Eye (tissue), 1 donor: ENCODE measurements at regions not wholly inside any gene's neighbourhood (a gene's known extent, or its start where the extent isn't known, plus 50 kb on each side); places are given as distances from the start of the nearest gene placed in this dataset.
A peak's percentile ranks its signal among the peaks of the same experiment; 100 is the strongest.
"Not testable (repeated sequence)": the region's sequence is repeated elsewhere in the genome, so short reads cannot be mapped to it uniquely, and the experiment has no call there.

Experiments
- DNase-seq: peaks from one replicate; pipeline ENCODE4 v3.0.0-alpha.2; 2015

DNA sequence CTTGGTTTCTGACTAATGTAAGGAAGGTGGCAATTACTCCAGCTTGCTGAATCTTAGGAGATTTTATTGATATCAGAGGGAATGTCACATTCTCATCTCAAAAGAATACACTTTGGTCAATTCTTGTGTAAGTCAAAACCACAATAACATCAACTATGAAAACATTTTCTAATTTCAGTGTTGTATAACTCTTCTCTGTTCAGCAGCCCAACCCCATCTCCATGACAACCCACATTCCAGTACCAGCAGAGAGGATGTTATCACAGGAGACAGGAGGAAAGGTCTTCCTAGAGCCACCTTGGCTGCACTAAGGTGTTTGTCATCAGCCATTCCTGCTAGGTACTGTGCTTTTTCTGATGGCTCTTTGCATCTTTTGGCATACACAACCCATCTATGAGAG is 529.1 kb upstream of the BRINP1 start:
- DNase-seq = no peak

DNA sequence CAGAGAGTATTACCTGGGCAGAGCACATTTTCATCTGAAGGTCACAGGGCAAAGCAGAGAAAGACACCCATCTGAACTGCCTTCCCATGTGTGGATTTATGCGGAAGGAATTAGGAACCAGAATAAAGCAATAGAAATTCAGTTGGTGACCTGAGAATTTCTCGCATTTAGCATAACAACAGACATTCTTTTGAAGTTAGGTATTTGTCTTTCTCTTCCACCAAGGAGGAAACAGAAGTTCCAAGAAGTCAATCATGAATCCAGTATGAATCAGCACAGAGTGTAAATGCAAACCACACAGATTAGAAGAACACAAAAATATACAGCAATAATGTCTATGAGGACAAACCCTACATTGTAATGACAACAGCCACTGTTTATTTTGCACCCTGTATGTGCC is 515.2 kb upstream of the BRINP1 start:
- DNase-seq = no peak

- DNase-seq = no peak
Measured at GRCh38 chr9:119881898-119882297, 512.7 kb upstream of the BRINP1 start.

DNA sequence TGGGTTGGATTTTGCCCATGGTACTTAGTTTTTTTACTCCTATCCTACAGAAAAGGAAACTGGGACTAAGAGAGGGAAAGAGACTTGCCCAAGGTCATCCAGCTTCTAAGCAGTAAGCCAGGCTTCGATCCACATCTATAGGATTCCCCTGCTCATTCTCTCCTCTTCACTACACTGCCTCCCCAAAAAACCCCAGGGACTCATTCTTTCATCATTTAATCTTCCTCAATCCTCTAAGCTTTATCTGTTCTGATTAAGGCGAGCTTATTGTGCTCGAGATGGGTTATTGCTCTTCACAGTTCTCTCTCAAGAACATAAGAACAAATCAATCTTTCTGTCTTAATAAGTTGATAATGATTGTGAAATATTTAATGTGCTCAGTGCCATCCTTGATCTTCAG is 511.1 kb upstream of the BRINP1 start:
- DNase-seq = no peak

DNA sequence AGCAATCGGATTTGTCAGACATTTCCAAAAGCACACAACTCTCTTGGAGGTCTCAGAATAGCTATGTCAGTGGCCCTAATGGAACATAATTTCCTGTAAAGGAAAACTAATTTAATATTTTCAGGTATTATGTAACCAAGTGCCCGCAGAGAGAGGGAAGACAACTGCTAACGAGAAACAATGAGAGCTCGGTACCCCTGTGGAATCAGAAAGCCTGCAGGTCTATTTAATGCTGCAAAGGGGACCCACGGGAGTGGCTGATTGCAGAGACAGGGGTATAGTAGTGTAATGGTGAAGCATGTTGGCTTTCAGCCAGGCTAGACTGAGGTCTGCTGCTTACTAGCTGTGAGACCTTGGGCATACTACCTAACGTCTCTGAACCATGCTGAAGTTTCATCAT is 508.1 kb upstream of the BRINP1 start:
- DNase-seq = no peak

DNA sequence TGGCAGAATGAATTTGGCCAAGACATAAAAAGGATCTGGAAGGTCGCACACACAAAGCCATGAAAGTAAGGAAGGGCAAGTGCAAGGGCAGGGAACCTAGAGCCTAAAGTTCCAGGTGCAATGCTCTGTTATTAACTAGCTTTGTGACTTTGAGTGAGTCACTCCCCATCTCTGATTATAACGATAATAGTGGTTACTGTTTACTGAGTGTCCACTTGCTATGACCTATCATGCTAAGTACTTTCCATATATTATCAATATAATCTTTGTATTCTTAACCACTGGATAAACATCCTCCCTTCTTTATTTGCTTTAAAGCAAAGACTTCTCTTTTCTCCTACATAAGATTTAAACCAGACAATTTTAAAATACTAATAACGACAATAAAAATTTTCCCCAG is 504.6 kb upstream of the BRINP1 start:
- no peak for DNase-seq

- DNase-seq = not testable (repeated sequence)
Measured at GRCh38 chr9:119870251-119870650, 501.0 kb upstream of the BRINP1 start.

DNA sequence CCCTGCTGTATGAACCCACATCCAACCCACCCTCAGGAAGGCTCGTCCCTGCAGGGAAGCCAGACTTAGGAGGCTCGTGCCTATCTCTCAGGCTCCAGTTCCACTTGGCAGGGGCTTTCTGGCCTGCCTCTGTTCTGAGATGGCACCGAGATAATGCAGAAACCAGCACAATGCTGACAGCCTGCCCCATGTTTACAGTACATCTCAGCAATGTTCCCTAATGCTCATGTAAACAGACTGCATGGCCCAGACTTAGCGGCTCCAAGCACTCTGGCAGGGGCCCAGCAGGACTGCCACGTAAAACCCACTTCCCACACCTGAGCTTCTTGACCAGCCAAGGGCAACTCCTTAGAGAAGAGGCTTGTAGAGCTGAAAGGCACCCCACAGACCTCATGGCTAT is 499.5 kb upstream of the BRINP1 start:
- no peak for DNase-seq

DNA sequence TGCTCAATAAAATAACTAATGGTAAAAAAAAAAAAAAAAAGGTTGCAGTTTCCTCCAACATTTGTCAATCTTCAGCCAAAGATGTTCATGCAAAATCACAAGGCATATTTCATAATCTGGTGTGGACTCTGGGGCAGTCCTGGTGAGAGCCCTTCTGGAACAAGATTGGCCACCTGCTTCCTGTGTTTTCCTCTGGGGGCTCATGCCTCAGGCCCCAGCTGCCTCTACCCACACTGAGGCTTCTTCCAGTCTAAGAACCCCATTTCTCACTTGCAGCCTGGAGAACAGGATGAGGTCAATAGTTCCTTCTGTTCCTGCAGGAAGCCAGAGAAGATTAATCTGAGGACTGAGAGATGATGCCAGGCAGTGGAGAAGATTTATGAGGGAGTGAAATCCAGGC is 492.6 kb upstream of the BRINP1 start:
- no peak for DNase-seq

DNA sequence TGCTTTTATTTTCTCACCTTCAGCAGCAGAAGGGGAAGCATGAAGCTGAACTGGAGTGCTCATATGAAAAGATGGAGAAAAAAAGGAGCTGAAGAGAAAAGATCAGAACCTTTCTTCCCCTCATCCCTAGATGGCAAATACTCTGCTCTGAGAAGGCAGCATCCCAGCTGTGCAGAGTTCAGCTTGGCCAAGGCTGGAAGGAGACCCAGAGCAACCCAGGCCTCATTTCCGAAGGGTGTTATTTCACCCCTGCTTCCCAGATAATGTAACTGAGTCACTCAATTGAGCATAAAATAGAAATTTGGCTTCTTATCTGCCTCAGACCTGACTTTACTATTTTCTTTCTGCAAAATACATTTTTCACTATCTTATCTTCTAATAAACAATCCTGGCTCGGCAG is 489.9 kb upstream of the BRINP1 start:
- no peak for DNase-seq

- DNase-seq = no peak
Measured at GRCh38 chr9:119853126-119853525, 483.9 kb upstream of the BRINP1 start.

GRCh38 chr9:119852390-119852789 is 483.2 kb upstream of the BRINP1 start:
- DNase-seq = no peak

DNA sequence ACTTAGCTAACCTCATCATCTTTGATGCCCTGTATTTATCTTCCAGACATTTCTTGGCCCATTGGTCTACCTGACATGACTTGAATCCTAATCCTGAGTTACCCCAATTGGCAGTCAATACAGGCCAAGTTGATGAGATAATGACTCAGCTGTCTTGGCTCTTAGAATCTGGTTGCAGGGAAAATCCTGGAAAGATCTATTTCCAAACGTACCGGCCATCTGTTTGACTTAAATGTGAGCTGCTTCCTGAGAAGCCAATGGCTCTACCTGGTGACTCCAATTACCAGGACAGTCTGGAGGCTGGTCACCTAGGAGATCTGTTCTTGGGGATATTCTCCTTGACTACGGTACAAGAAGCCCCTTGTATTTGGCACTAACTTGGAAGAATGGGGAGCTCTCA is 475.2 kb upstream of the BRINP1 start:
- no peak for DNase-seq

DNA sequence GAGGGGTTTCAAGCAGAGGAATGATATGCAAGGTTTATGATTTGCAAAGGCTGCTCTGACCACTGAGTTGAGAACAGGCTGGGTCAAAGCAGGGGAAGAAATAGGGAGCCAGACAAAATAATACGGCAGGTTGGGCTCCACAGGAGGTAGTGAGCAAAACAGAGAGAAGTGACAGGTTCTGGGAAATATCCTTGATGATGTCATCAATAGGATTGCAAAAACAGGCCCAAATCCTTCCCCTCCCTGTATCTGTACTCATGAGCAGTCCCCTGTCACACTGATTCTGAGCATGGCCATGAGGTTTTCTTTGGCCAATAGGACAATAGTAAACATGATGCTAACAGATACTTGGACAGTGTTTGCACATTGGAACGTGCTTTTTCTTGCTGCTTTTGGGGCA is 471.8 kb upstream of the BRINP1 start:
- DNase-seq = no peak

GRCh38 chr9:119839888-119840287 is 470.7 kb upstream of the BRINP1 start:
- DNase-seq = peak; percentile 45

- DNase-seq = no peak
Measured at GRCh38 chr9:119838210-119838609, 469.0 kb upstream of the BRINP1 start.

DNA sequence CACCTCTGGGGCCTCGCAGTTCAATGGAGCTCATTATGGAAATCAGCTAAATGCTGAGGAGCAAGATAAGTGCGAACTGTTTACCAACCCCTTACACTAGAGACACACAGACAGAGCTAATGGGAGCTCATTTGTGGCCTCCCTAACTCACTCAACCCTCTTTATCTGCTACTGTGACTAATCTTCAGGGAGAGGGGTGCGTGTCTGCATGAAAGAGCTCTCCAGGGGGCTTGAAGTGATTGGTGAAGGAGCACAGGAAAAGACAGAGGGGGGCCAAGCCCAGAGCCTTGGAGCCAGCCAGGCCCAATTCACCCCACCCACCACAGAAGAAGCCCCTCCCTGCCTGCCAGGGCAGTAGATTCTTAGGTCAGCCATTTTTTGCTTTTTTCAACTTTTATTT is 466.8 kb upstream of the BRINP1 start:
- peak; percentile 11 for DNase-seq

DNA sequence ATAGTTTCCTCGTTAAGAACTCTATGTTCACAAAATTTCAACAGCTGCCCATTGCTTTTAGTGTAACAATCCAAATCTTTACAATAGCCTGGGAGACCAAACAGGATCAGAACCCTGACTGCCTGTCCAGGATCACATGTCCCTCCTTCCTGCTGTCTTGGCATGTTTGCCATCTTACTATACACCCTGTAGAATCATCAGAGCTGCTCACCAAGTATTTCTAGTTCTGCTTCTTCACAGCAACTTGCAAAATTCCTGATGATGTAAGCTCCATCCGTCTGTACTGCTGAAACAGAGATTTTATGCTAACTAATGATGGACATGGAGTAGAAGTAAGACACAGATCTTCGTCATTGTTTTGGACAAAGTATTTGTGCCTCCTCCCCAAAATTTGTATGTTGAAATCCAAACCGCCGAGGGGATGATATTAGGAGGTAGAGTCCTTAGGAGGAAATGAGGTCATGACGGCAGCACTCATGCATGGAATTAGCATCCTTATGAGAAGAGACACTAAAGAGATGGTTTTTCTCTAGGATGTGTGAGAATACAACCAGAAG is 464.9 kb upstream of the BRINP1 start:
- no peak for DNase-seq

- no peak for DNase-seq
Measured at GRCh38 chr9:119831309-119831708, 462.1 kb upstream of the BRINP1 start.

DNA sequence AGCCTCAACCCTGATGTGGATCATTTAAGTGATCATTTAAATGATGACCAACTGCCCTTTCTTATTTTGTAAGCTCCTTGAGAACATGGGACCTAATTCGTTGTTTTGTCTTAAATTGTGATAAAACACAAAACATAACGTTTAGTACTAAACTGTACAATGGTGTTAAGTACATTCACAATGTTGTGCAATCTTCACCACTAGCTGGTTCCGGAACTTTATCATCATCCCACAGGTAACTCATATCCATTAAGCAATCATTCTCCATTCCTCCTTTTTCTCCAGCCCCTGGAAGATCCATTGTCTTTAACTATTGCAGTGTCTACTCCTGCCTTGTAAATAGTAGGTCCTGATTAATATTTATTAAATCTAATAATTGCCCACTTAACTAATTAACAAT is 460.5 kb upstream of the BRINP1 start:
- no peak for DNase-seq

DNA sequence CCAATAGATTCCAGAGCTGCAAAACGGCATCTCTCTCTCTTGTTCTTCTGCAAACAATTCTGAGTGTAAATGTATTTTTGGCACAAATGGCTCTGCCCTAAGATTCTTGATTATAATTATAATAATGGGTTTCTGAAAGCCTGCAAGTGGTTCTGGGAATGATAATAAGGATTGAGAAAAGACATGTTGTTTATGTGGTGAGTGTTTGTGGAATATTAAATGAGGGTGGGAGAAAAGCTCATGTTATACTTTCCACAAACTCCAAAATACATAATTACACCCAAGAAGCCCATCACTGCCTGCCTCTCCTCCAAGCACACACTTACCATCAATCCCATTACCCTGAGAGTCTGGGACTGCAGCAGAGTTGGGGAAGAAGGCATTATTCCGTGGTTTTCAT is 460.0 kb upstream of the BRINP1 start:
- DNase-seq = no peak

DNA sequence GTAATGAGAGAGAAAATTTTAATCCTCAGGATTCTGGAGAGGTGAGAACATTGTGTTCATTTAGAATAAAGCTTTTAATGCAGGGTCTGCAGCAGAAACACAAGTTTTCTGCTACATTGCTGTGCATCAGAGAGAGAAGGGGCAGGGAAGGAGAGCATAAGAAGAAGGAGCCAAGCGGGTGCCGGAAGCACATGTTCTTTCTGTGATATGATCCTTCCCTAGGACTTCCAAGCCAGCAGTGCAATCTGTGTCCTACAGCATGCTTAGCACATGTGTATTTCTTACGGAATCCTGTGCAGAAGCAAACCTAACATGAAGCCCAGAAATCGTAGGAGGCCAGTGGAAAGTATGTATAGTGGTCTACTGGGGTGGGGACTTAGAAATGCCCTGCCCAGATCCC is 458.3 kb upstream of the BRINP1 start:
- DNase-seq = no peak

DNA sequence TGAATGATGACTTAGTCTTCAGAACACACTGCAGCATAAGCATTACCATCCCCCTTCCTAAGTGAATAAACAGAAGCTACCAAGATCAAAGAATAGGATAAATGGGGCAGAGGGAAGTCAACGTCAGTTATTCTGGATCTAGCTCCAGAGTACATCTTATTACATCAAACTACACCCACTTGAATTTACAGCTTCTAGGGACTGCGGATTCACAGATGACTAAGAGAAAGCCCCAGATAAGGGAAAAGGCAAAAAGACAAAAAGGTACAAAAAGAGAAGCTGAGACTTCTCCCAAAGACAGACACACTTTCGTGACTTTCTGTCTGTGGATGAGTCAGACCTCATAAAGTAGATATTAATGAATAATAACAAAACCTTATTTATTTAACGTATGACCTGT is 457.9 kb upstream of the BRINP1 start:
- DNase-seq = no peak

- DNase-seq = no peak
Measured at GRCh38 chr9:119818726-119819435, 449.6 kb upstream of the BRINP1 start.
